Stimulated activated CD4-positive, alpha-beta T cell treated with anti-CD3 and anti-CD28 coated beads, Interleukin-15, amount 100 ng/mL, for 24 hours (primary cell): ENCODE measurements at regions not wholly inside any gene's neighbourhood (a gene's known extent, or its start where the extent isn't known, plus 50 kb on each side); places are given as distances from the start of the nearest gene placed in this dataset.
"Not testable (repeated sequence)": the region's sequence is repeated elsewhere in the genome, so short reads cannot be mapped to it uniquely, and the experiment has no call there.

Source experiments
- DNase-seq: peaks from one replicate; pipeline ENCODE4 v3.0.0-alpha.2; 2020

GRCh38 chr21:9950363-9950762, 571.0 kb upstream of the TPTE start:
- DNase-seq = not testable (repeated sequence)

GRCh38 chr21:9958791-9959190, 562.6 kb upstream of the TPTE start:
- DNase-seq = not testable (repeated sequence)

- not testable (repeated sequence) for DNase-seq
These were observed 562.0 kb upstream of the TPTE start for GRCh38 chr21:9959220-9959964.

DNA sequence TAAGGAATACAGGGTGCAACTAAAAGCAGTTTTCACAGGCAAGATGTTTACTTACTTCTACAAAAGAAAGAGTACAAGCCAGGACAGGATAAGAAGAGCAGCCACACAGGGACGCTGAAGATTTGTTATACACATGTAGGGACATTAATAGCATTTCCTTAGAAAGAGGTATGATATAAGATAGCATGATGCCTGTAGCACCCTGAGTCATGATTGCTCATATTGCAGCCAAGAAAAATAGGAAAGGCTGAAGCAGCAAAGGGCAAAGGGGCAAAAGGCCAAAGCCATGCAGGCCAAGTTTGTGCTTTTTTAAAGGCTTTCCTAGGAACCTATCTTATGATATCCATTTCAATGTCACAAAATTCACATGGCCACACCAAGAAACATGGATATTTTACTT, 552.0 kb upstream of the TPTE start:
- DNase-seq = not testable (repeated sequence)

DNA sequence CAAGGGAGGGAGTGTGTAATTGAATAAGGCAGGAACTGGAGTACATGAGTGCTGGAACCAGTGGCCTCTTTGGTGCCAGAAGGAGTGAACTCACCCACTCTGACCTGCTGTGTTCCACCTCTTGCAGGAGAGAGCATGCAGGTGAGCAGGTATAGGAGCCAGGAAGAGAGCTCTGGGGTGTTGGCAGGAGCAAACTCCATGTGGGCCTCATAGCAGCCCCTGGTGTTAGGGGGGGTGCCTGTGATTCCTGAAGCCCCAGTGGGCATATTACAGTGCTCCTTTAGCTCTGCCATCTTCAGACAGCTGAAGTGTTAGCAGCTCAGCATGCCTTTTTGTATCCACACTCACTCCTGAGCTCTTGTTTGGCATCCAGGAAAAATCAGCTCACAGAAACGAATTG, 549.4 kb upstream of the TPTE start:
- not testable (repeated sequence) for DNase-seq

DNA sequence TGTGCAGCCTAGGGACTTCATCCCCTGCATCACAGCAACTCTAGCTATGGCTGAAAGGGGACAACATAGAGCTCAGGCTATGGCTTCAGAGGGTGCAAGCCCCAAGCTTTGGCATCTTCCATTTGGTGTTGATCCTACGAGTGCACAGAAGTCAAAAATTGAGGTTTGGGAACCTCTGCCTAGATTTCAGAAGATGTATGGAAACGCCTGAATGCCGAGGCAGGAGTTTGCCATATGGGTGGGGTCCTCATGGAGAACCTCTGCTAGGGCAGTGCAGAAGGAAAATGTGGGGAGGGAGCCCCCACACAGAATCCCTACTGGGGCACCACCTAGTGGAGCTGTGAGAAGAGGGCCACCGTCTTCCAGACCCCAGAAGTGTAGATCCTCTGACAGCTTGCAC, 543.0 kb upstream of the TPTE start:
- not testable (repeated sequence) for DNase-seq

DNA sequence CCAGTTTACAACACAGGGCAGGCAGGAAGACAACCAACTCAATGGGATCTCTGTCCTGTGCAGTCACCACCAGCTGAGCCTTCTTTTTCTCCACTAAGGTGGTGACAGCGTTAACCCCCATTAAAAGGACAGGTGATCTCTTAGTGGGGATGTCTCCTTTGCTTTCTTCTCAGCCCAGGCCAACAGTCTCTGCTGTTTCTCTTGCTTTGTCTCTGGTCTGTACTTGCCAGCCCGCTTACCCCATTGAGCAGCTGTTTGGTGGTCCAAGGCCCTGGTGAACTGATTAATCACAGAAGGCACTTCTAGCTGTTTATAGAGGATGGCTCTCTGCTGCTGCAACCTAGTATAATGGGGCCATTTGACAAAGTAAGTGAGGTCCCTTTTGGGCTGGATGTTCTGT, 523.9 kb upstream of the TPTE start:
- DNase-seq = not testable (repeated sequence)

DNA sequence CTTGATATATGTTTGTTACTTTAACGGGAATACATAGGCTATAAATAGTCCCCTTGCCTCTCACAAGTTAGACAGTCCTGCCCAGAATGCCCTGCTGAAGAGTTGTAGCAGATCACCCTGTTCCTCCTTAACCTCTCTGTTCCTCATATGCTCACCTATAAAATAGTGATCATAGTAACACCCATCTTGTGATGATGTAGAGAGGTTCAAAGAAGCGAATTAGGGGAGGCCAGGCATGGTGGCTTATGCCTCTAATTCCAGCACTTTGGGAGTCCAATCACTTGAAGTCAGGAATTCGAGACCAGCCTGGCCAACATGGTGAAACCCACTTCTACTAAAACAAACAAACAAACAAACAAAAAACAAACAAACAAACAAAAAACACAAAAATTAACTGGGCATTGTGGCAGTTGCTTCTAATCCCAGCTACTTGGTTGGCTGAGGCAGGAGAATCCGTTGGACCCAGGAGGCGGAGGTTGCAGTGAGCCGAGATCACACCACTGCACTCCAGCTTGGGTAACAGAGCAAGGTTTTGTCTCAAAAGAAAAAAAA, 518.5 kb upstream of the TPTE start:
- DNase-seq = not testable (repeated sequence)

DNA sequence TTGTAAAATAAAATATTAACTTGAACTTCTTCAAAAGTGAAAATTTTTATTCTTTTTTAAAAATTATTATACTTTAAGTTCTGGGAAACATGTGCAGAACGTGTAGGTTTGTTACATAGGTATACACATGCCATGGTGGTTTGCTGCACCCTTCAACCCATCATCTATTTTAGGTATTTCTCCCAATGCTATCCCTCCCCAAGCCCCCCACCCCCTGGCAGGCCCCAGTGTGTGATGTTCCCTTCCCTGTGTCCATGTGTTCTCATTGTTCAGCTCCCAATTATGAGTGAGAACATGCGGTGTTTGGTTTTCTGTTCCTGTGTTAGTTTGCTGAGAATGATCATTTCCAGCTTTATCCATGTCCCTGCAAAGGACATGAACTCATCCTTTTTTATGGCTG, 515.6 kb upstream of the TPTE start:
- DNase-seq = not testable (repeated sequence)

DNA sequence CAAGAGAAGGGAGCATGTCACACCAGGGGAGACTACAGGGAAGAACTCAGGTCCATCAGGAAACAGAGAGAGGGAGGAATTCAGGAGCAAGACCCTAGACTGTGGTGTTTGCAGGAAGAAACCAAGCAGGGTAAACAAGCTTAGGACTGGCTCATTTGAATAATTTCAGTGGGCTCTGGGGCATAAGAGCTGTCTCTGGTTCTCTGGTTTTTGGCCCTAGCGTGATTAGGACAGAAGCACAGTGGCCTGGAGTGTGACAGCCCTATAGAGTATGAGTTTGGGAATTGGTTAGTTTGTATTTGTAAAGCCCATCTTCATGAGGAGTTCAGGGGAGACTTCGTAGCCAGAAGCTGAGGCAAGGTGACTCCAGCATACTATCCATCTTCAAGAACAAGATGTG, 504.4 kb upstream of the TPTE start:
- DNase-seq = not testable (repeated sequence)

DNA sequence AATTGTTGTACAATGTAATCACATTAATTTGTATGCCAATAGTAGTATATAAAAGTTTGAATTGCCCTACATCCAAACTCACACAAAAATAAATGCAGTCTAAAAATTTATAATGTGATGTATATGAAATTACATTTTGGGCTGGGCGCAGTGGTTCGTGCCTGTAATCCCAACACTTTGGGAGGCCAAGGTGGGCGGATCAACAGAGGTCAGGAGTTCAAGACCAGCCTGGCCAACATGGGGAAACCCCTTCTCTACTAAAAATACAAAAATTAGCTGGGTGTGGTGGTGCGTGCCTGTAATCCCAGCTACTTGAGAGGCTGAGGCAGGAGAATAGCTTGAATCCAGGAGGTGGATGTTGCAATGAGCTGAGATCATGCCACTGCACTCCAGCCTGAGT, 503.6 kb upstream of the TPTE start:
- DNase-seq = not testable (repeated sequence)

- DNase-seq = not testable (repeated sequence)
These were observed 499.9 kb upstream of the TPTE start for GRCh38 chr21:10021462-10021861.

DNA sequence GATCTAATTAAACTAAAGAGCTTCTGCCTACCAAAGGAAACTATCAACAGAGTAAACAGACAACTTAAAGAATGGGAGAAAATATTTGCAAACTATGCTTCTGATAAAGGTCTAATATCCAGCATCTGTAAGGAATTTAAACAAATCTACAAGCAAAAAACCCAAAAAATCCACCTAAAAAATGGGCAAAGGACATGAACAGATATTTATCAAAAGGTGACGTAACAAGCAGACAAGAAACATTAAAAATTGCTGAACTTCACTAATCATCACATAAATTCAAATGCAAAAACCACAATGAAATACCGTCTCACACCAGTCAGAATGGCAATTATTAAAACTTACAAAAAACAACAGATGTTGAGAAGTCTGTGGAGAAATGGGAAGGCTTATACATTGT, 498.6 kb upstream of the TPTE start:
- DNase-seq = not testable (repeated sequence)
